K562 (cell line): ENCODE measurements at regions not wholly inside any gene's neighbourhood (a gene's known extent, or its start where the extent isn't known, plus 50 kb on each side); places are given as distances from the start of the nearest gene placed in this dataset.

Experiments
- ATAC-seq: fragments of 200-7000 bp; cut with Tn5 transposase; 3 replicates; pipeline ENCODE4 v1.9.1; 2020; ENCODE audit warnings: moderate library complexity
- BruUV-seq: library from RNA; stranded (reverse); fragments of 400-500 nt; replicated peaks from 2 replicates; lab custom pipeline; 2021; lab: Mats Ljungman, UMichigan
- CTCF ChIA-PET: fragments of 300-600 bp; formaldehyde crosslinking; extraction: SDS; loops from one replicate; lab custom pipeline; 2021; ENCODE audit warnings: low intra/inter-chr PET ratio; lab: Yijun Ruan, JAX
- POLR2A ChIA-PET: fragments of 300-600, 350-650 bp; sonication (Branson Sonifier 250); formaldehyde crosslinking; extraction: SDS; loops from one replicate; lab custom pipeline; 2021; ENCODE audit warnings: antibody characterized with exemption, inconsistent platforms; lab: Yijun Ruan, JAX
- DNase-seq, 4 experiments: peaks; one replicate each; pipeline versions ENCODE4 v3.0.0 to v3.0.0-alpha.2; 2011 to 2018; ENCODE audit warnings: low spot score in 3 of 4, mixed read lengths in 3 of 4; ENCODE audit errors: extremely low read depth in 1 of 4
- FAIRE-seq: peaks from 2 replicates; lab custom pipeline; 2011; peaks lifted over from hg19 to GRCh38; lab: Jason Lieb, UNC
- H2AFZ ChIP-seq: 2 replicates; pipeline ENCODE4 v1.6.0; 2011; ENCODE audit warnings: low read depth, low read length, control low read depth, inconsistent platforms
- H3K27ac ChIP-seq: fragments of 200-600 bp; 3 replicates; pipeline ENCODE4 v1.8.0; 2011; ENCODE audit warnings: low read depth, mild to moderate bottlenecking, control low read depth, inconsistent platforms, low read length, moderate library complexity, mixed read lengths; ENCODE audit errors: extremely low read depth
- H3K27me3 ChIP-seq, 2 experiments: fragments of 300-600 bp in 1 of 2; 2 replicates in 1 of 2; 3 replicates in 1 of 2; pipeline versions ENCODE4 v1.6.0 to v1.8.0; 2011; ENCODE audit warnings: inconsistent platforms in 2 of 2, low read length in 2 of 2, mild to moderate bottlenecking in 1 of 2, mixed read lengths in 1 of 2, moderate library complexity in 1 of 2; ENCODE audit not compliant: control insufficient read depth in 2 of 2, insufficient read depth in 2 of 2
- H3K36me3 ChIP-seq: fragments of 300-600 bp; 3 replicates; pipeline ENCODE4 v1.8.0; 2011; ENCODE audit warnings: mild to moderate bottlenecking, low read length, inconsistent platforms; ENCODE audit not compliant: control insufficient read depth, insufficient read depth
- H3K4me1 ChIP-seq, 2 experiments: fragments of 200-600 bp in 1 of 2; replicated peaks in 1 of 2; 2 replicates in 1 of 2; 3 replicates in 1 of 2; pipeline versions ENCODE4 v1.5.1 to v1.8.0; 2011; ENCODE audit warnings: inconsistent platforms in 2 of 2, low read length in 2 of 2, mild to moderate bottlenecking in 1 of 2, mixed read lengths in 1 of 2, moderate library complexity in 1 of 2; ENCODE audit not compliant: control insufficient read depth in 2 of 2, insufficient read depth in 2 of 2
- H3K4me2 ChIP-seq: 2 replicates; pipeline ENCODE4 v1.6.1; 2011; ENCODE audit warnings: low read length, control low read depth, inconsistent platforms, mixed read lengths; ENCODE audit not compliant: insufficient read depth
- H3K4me3 ChIP-seq: fragments of 200-600 bp; sonication (generic), shearing (Covaris generic); 2 replicates; pipeline ENCODE4 v1.5.1; 2016; ENCODE audit warnings: control low read depth, inconsistent platforms
- H3K79me2 ChIP-seq: fragments of 200-600 bp; 3 replicates; pipeline ENCODE4 v1.8.0; 2011; ENCODE audit warnings: low read length, inconsistent platforms; ENCODE audit not compliant: control insufficient read depth, insufficient read depth
- H3K9ac ChIP-seq, 2 experiments: 2 replicates each; pipeline versions ENCODE4 v1.6.0 to v1.6.1; 2011; ENCODE audit warnings: low read depth in 2 of 2, low read length in 2 of 2, control low read depth in 1 of 2, inconsistent platforms in 1 of 2, mild to moderate bottlenecking in 1 of 2, mixed read lengths in 1 of 2; ENCODE audit not compliant: insufficient read depth in 1 of 2
- H3K9me1 ChIP-seq: one replicate; pipeline ENCODE4 v1.6.0; 2011; ENCODE audit warnings: inconsistent platforms, mild to moderate bottlenecking, low read length, moderate library complexity; ENCODE audit not compliant: control insufficient read depth, insufficient read depth
- H3K9me3 ChIP-seq: replicated peaks from 2 replicates; pipeline ENCODE4 v1.5.1; 2011; ENCODE audit warnings: low read depth, low read length, inconsistent platforms; ENCODE audit not compliant: control insufficient read depth, insufficient read depth
- H4K20me1 ChIP-seq: replicated peaks from 2 replicates; pipeline ENCODE4 v1.6.1; 2011; ENCODE audit warnings: low read length, inconsistent platforms, mixed read lengths; ENCODE audit not compliant: control insufficient read depth, insufficient read depth
- BACH1 ChIP-seq: fragments of 200-800 bp; sonication (Bioruptor generic); IDR thresholded peaks from 2 replicates; pipeline ENCODE4 v1.6.1; 2016; ENCODE audit warnings: missing genetic modification characterization, missing compliant biosample characterization
- CC2D1A ChIP-seq: fragments of 450-650 bp; IDR thresholded peaks from 2 replicates; pipeline ENCODE4 v1.6.1; 2017; ENCODE audit warnings: mild to moderate bottlenecking
- CTCFL ChIP-seq: IDR thresholded peaks from 2 replicates; pipeline ENCODE4 v1.6.1; 2011; ENCODE audit warnings: borderline replicate concordance, low read depth, mild to moderate bottlenecking, moderate library complexity, low read length; ENCODE audit not compliant: insufficient read depth, poor library complexity, severe bottlenecking
- CUX1 ChIP-seq: fragments of 200-800 bp; sonication (Bioruptor generic); IDR thresholded peaks from 2 replicates; pipeline ENCODE4 v1.6.1; 2016; ENCODE audit warnings: missing genetic modification characterization, missing compliant biosample characterization
- GTF2A2 ChIP-seq: IDR thresholded peaks from 2 replicates; pipeline ENCODE4 v1.6.1; 2016; ENCODE audit warnings: mild to moderate bottlenecking, missing genetic modification characterization, missing compliant biosample characterization
- IRF1 ChIP-seq: sonication (generic); formaldehyde crosslinking; IDR thresholded peaks from 2 replicates; pipeline ENCODE4 v1.8.0; 2022; ENCODE audit warnings: missing genetic modification reagents, mild to moderate bottlenecking, borderline replicate concordance
- MAX ChIP-seq: sonication (generic); formaldehyde crosslinking; IDR thresholded peaks from 2 replicates; pipeline ENCODE4 v1.9.0; 2022; ENCODE audit warnings: mild to moderate bottlenecking, missing genetic modification reagents
- PTRF ChIP-seq: fragments of 450-650 bp; IDR thresholded peaks from 2 replicates; pipeline ENCODE4 v1.6.1; 2016; ENCODE audit warnings: mild to moderate bottlenecking, missing genetic modification characterization, missing compliant biosample characterization
- RBBP5 ChIP-seq: fragments of 200-600 bp; sonication (generic); IDR thresholded peaks from 2 replicates; pipeline ENCODE4 v1.6.1; 2012; ENCODE audit warnings: borderline replicate concordance, mild to moderate bottlenecking, low read length, control low read depth, inconsistent platforms; ENCODE audit not compliant: insufficient read depth, poor library complexity, severe bottlenecking
- SMARCB1 ChIP-seq: IDR thresholded peaks from 2 replicates; pipeline ENCODE4 v1.6.1; 2011; ENCODE audit warnings: improper control_type of control experiment, low read depth; ENCODE audit not compliant: insufficient read length
- ZNF274 ChIP-seq: IDR thresholded peaks from 2 replicates; pipeline ENCODE4 v1.6.1; 2011; ENCODE audit warnings: low read depth, mild to moderate bottlenecking, low read length, moderate library complexity, borderline replicate concordance
- ZNF655 ChIP-seq: fragments of 250-450 bp; sonication (Bioruptor Pico); IDR thresholded peaks from 2 replicates; pipeline ENCODE4 v1.5.0; 2021
- ZSCAN32 ChIP-seq: fragments of 450-650 bp; formaldehyde crosslinking; IDR thresholded peaks from 2 replicates; pipeline ENCODE4 v1.4.0; 2020; ENCODE audit warnings: mild to moderate bottlenecking, moderate library complexity
- WGBS: fragments of 100-300 bp; shearing (Covaris generic); methylation state at CpG from one replicate; pipeline ENCODE4 v1.1.6; 2016; ENCODE audit warnings: low coverage, mixed read lengths; ENCODE audit not compliant: insufficient coverage; ENCODE audit errors: missing lambda C conversion rate; 5-methylcytosine and 5-hydroxymethylcytosine counted together
- in situ Hi-C: fragments of 300-500 bp; cut with MboI; formaldehyde crosslinking; loops from 4 replicates; pipeline ENCODE4 v1.15.0; 2018; ENCODE audit warnings: inconsistent platforms, mixed read lengths
- intact Hi-C: fragments of 100-400 bp; cut with micrococcal nuclease; formaldehyde crosslinking; loops from 2 replicates; pipeline ENCODE4 v1.14.2; 2022

- no peak overlapping the region for H2AFZ ChIP-seq
- H3K9me1 ChIP-seq = no peaks in the 10 kb centered on the region
- ChIA-PET POLR2A (no interaction called here), CTCF (no interaction called here)
- H3K4me1 ChIP-seq = 0 out of 5 replicates have a peak, but pooled peaks cover 0 to under 1% of the 10 kb centered on the region in 2 experiments
- no peak overlapping the region for H3K27ac ChIP-seq
- no peak overlapping the region for H3K4me2 ChIP-seq
- H3K4me3 ChIP-seq = no peak overlapping the region
- ATAC-seq = no peak
- H4K20me1 ChIP-seq = no peaks in the 10 kb centered on the region
- H3K9ac ChIP-seq = no peak overlapping the region
- DNase-seq = no peak
- peaks cover 0 to 13% of the 10 kb centered on the region in 2 experiments; a peak in 2 of 5 replicates for H3K27me3 ChIP-seq
- FAIRE-seq = no peak
- intact Hi-C loops = no loop called here
- 2% methylated on average over 8 of the region's 11 CpGs for WGBS
- H3K9me3 ChIP-seq = no peaks in the 10 kb centered on the region
- no peaks in the 10 kb centered on the region for H3K36me3 ChIP-seq
- H3K79me2 ChIP-seq = no peaks in the 10 kb centered on the region
- in situ Hi-C loops = no loop called here
- no TSS peak for BruUV-seq
- no peak for TF ChIP-seq ZSCAN32 (CRISPR knock-in tag)
- no peak for TF ChIP-seq RBBP5
- TF ChIP-seq ZNF274 = no peak
- TF ChIP-seq CTCFL = no peak
- TF ChIP-seq IRF1 (CRISPR knock-in tag) = no peak
- no peak for TF ChIP-seq CC2D1A
- TF ChIP-seq GTF2A2 = no peak
- no peak for TF ChIP-seq SMARCB1
- no peak for TF ChIP-seq BACH1
- no peak for TF ChIP-seq MAX (CRISPR knock-in tag)
- no peak for TF ChIP-seq PTRF (tag)
- TF ChIP-seq ZNF655 (CRISPR knock-in tag) = no peak
- no peak for TF ChIP-seq CUX1 (CRISPR knock-in tag)
Observed at GRCh38 chr22:48084729-48085050, 1322.2 kb downstream of the TBC1D22A start.
